Gastroesophageal sphincter (tissue), 4 donors: ENCODE measurements at regions not wholly inside any gene's neighbourhood (a gene's known extent, or its start where the extent isn't known, plus 50 kb on each side); places are given as distances from the start of the nearest gene placed in this dataset.

Experiments
- ATAC-seq: fragments of 150-250 bp; one replicate; pipeline ENCODE4 v1.9.1; 2016; ENCODE audit warnings: mild to moderate bottlenecking, moderate library complexity
- H3K27ac ChIP-seq, 4 donors: fragments of 200-600 bp; sonication (generic) in 3 of 4; 1 replicate in 3 of 4; 2 replicates in 1 of 4; pipeline ENCODE4 v1.5.1; 2016 to 2019
- H3K27me3 ChIP-seq: fragments of 200-600 bp; sonication (generic); one replicate; pipeline ENCODE4 v1.5.1; 2019
- H3K36me3 ChIP-seq, 2 donors: fragments of 200-600 bp; sonication (generic); one replicate each; pipeline ENCODE4 v1.5.1; 2019; ENCODE audit warnings: control low read depth in 1 of 2
- H3K4me1 ChIP-seq, 3 donors: fragments of 200-600 bp; sonication (generic); 1 replicate in 2 of 3; 2 replicates in 1 of 3; pipeline ENCODE4 v1.5.1; 2016 to 2019; ENCODE audit warnings: control low read depth in 2 of 3
- H3K4me3 ChIP-seq, 2 donors: fragments of 200-600 bp; sonication (generic); one replicate each; pipeline ENCODE4 v1.5.1; 2019; ENCODE audit warnings: mild to moderate bottlenecking in 1 of 2, moderate library complexity in 1 of 2
- H3K9me3 ChIP-seq, 3 donors: fragments of 200-600 bp; sonication (generic); one replicate each; pipeline ENCODE4 v1.5.1; 2017 to 2019; ENCODE audit warnings: control low read depth in 2 of 3
- EP300 ChIP-seq: sonication (generic); formaldehyde crosslinking; IDR thresholded peaks from one replicate; pipeline ENCODE4 v1.6.1; 2017; ENCODE audit warnings: antibody characterized with exemption, mild to moderate bottlenecking
- POLR2A ChIP-seq, 2 donors: fragments of 450-650 bp; IDR thresholded peaks; one replicate each; pipeline ENCODE4 v1.6.1; 2017; ENCODE audit warnings: antibody characterized with exemption in 2 of 2, mild to moderate bottlenecking in 2 of 2, moderate library complexity in 1 of 2
- POLR2AphosphoS5 ChIP-seq: sonication (generic); formaldehyde crosslinking; IDR thresholded peaks from one replicate; pipeline ENCODE4 v1.6.1; 2017; ENCODE audit warnings: antibody characterized with exemption
- WGBS, 2 donors: methylation state at CpG; one replicate each; pipeline ENCODE4 v1.1.5; 2018; ENCODE audit warnings: low coverage in 1 of 2; 5-methylcytosine and 5-hydroxymethylcytosine counted together
- TF ChIP-seq, protein P1 (sequence below), 4 experiments: fragments of 200-600 bp in 2 of 4; fragments of 450-650 bp in 2 of 4; sonication (generic) in 1 of 4; IDR thresholded peaks; one replicate each; pipeline ENCODE4 v1.5.1; 2017 to 2019; ENCODE audit warnings: antibody characterized with exemption in 4 of 4, mild to moderate bottlenecking in 2 of 4, moderate library complexity in 2 of 4

DNA sequence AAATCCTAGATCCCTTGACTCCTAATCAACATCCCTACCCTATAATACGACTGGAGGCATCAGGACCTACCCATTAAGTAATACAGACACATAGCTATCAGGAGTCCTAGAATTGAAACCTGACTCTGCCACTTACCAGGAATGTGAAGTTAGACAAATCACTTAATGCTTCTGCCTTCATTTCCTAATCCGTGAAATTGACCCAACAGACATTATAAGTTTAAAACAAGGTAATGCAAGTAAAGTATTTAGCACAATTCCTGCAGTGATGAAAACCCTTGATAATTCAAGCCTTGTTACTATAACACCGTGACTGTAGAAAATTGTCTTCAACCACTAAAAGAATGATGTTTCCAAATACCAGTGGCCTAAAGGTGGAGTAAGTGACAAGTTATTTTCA, 150.2 kb downstream of the KCNJ2 start:
- no peak for ATAC-seq
- Histone ChIP-seq H3K36me3 (no peaks in the 10 kb centered on the region), H3K27me3 (no peaks in the 10 kb centered on the region), H3K4me3 (no peak overlapping the region), H3K4me1 (peaks cover 0 to 9% (median 0%) of the 10 kb centered on the region in 3 donors), H3K27ac (no peak overlapping the region), H3K9me3 (no peaks in the 10 kb centered on the region)
- WGBS, 2 donors: 89 to 96% methylated on average over 2 to 3 of the region's 3 CpGs
- TF ChIP-seq POLR2A (IDR thresholded peaks at IDR 0.05) (no peak), POLR2AphosphoS5 (no peak), EP300 (no peak)
- TF ChIP-seq, protein P1, sequence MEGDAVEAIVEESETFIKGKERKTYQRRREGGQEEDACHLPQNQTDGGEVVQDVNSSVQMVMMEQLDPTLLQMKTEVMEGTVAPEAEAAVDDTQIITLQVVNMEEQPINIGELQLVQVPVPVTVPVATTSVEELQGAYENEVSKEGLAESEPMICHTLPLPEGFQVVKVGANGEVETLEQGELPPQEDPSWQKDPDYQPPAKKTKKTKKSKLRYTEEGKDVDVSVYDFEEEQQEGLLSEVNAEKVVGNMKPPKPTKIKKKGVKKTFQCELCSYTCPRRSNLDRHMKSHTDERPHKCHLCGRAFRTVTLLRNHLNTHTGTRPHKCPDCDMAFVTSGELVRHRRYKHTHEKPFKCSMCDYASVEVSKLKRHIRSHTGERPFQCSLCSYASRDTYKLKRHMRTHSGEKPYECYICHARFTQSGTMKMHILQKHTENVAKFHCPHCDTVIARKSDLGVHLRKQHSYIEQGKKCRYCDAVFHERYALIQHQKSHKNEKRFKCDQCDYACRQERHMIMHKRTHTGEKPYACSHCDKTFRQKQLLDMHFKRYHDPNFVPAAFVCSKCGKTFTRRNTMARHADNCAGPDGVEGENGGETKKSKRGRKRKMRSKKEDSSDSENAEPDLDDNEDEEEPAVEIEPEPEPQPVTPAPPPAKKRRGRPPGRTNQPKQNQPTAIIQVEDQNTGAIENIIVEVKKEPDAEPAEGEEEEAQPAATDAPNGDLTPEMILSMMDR (IDR thresholded peaks at IDR 0.05): no peak

DNA sequence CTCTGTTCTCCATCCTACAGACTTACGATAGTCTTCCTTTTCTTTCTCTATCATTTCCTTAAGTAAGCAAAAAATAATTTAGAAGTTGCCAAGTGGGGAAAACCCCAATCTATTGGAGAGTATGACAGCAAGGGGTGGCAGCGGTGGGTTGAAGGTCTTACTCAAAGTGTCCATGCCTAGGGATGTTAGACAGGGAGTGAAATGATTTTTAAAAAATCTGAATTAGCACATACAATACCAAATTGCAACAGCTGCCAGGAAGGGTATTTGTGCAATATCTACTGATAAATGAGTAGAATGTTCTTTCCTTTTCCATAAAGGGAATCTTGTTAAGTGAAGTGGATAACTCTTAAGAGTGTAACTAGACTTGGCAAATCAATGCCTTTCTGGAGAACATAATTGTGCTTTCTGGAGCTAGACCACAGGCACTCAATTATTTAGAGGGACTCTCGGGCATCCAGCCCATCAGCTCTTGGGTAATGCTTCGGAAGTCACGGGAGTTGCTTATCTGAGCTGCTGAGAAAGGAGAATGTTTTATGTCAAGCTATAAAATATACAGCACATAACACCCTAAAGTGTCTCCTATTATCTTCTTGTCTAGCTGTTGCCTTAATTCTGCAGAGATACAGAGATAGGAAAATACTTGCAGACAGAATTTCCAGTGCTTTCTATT, 151.5 kb downstream of the KCNJ2 start:
- Histone ChIP-seq H3K36me3 (no peaks in the 10 kb centered on the region), H3K27ac (no peak overlapping the region), H3K4me1 (peaks cover 0 to 9% (median 0%) of the 10 kb centered on the region in 3 donors), H3K4me3 (no peak overlapping the region), H3K27me3 (no peaks in the 10 kb centered on the region), H3K9me3 (no peaks in the 10 kb centered on the region)
- ATAC-seq: peak; percentile 48
- WGBS, 2 donors: 42 to 60% methylated on average over 5 of the region's 5 CpGs
- peak; percentile 48 for TF ChIP-seq POLR2AphosphoS5
- no peak for TF ChIP-seq POLR2A (IDR thresholded peaks at IDR 0.05)

DNA sequence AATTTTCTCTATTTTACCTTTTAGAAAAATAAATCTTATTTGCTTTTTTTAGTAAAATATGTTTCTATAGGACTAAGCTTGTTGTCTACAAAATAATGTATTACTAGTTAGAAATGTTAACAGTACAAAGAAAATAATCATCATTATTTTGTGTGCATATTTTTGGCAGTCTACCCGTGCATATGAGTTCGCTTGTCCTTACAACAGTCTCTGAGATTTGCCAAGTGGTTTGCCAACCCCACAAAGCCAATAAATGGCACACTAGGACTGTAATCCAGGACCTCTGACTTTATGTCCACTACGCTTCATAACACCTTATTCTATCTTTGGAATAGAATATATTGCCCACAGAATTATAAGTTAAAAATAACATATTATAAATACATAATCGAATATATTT, 152.0 kb downstream of the KCNJ2 start:
- Histone ChIP-seq H3K4me3 (no peak overlapping the region), H3K9me3 (no peaks in the 10 kb centered on the region), H3K36me3 (no peaks in the 10 kb centered on the region), H3K4me1 (peaks cover 0 to 9% (median 0%) of the 10 kb centered on the region in 3 donors), H3K27ac (no peak overlapping the region), H3K27me3 (no peaks in the 10 kb centered on the region)
- no peak for ATAC-seq
- TF ChIP-seq EP300 (no peak), POLR2AphosphoS5 (no peak), POLR2A (IDR thresholded peaks at IDR 0.05) (no peak)
- TF ChIP-seq, protein P1 (IDR thresholded peaks at IDR 0.05): no peak
- 67 to 84% methylated on average over 4 of the region's 4 CpGs for WGBS, 2 donors

DNA sequence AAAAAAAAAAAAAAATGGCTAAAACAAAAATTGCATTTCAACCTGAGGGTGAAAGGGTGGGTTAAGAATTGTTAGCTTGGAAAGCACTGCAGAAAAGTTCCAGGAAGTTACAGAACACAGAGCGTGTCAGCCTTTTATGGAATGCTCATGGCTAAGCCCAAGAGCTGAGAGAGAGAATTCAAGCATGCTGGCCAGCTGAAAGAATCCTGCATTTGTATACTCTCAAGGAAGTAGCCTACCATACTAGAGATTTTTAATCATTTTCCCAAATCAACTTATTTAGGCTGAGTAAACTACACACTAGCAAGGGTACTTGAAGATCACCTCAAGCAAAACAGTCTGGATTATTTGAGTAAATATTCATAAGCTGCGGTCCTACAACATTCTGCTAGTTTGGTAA, 153.9 kb downstream of the KCNJ2 start:
- no peak for TF ChIP-seq EP300
- TF ChIP-seq POLR2AphosphoS5: no peak
- no peak for TF ChIP-seq POLR2A (IDR thresholded peaks at IDR 0.05)

DNA sequence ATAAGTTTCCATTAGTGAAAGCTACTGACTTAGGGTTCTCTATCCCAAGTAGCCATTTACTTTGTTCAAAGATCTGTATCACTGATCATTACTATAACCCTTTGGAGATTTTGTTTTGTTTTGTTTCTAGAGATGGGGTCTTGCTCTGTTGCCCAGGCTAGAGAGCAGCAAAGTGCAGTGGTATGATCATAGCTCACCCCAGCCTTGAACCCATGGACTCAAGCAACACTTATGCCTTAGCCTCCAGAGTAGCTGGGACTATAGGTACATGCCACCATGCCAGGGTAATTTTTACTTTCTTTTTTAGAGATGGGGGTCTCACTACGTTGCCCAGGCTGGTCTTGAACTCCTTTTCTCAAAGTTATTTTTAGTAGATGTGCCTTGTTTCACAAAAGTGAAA, 154.7 kb downstream of the KCNJ2 start:
- Histone ChIP-seq H3K36me3 (no peaks in the 10 kb centered on the region), H3K27ac (no peak overlapping the region), H3K9me3 (no peaks in the 10 kb centered on the region), H3K4me1 (no peaks in the 10 kb centered on the region), H3K27me3 (no peaks in the 10 kb centered on the region), H3K4me3 (no peak overlapping the region)
- ATAC-seq: no peak
- WGBS, 2 donors: 83 to 100% methylated on average over 1 of the region's 1 CpG
- no peak for TF ChIP-seq POLR2A (IDR thresholded peaks at IDR 0.05)
- no peak for TF ChIP-seq POLR2AphosphoS5
- TF ChIP-seq, protein P1 (IDR thresholded peaks at IDR 0.05): no peak
- TF ChIP-seq EP300: no peak

More for the DNA sequence above, 153.9 kb downstream of the KCNJ2 start:
- no peak overlapping the region for H3K27ac ChIP-seq
- no peaks in the 10 kb centered on the region for H3K27me3 ChIP-seq
- H3K4me1 ChIP-seq: no peaks in the 10 kb centered on the region
- H3K9me3 ChIP-seq: no peaks in the 10 kb centered on the region
- no peaks in the 10 kb centered on the region for H3K36me3 ChIP-seq
- H3K4me3 ChIP-seq: no peak overlapping the region
- 57 to 68% methylated on average over 2 of the region's 2 CpGs for WGBS, 2 donors
- no peak for ATAC-seq

DNA sequence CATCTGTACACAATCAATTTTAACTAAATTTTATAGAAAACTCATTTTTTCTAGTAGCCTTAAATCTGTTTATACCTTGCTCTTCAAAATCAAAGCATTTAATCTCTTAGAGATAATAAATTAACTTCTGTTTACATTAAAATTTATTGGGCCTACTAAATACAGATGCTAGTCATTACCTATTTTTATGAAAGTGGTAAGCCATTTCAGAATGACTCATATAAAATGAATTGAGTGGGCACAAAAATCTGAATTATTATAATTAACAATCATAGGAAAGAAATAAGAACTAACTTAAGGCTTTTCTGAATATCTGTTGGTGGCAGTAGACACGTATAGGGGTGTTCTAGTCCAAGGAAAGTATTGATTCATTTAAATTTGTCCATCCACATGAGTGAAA, 157.9 kb downstream of the KCNJ2 start:
- no peaks in the 10 kb centered on the region for H3K9me3 ChIP-seq
- H3K4me3 ChIP-seq: no peak overlapping the region
- no peaks in the 10 kb centered on the region for H3K36me3 ChIP-seq
- no peaks in the 10 kb centered on the region for H3K27me3 ChIP-seq
- 93 to 100% methylated on average over 1 of the region's 1 CpG for WGBS, 2 donors
- no peak overlapping the region for H3K27ac ChIP-seq
- TF ChIP-seq POLR2AphosphoS5: no peak
- no peak for TF ChIP-seq EP300
- TF ChIP-seq POLR2A (IDR thresholded peaks at IDR 0.05): no peak
- TF ChIP-seq, protein P1 (IDR thresholded peaks at IDR 0.05): no peak
- ATAC-seq: no peak
- H3K4me1 ChIP-seq: no peaks in the 10 kb centered on the region
